ENCODE measurements at regions not wholly inside any gene's neighbourhood (a gene's known extent, or its start where the extent isn't known, plus 50 kb on each side); places are given as distances from the start of the nearest gene placed in this dataset.
"Not testable (repeated sequence)": the region's sequence is repeated elsewhere in the genome, so short reads cannot be mapped to it uniquely, and the experiment has no call there.

DNA sequence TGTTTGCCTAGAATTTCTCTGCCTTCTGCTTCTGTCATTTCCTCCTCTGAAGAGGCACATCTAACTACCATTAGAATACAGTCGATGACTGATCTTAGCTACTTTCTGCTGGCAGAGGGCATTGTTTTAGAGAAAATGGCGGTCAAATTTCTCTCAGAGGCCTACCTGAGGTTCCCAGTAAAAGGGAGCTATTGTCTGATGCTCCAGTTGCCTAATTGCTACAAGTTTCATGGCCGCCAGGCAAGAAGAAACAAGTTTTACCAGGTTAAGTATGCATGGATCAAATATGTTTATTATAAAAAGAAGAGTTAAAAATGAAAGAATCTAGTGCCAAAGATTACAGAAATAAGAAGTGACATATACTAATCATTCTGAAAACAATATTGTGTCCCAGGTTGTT, 416.6 kb downstream of the DSC3 start:
- no peak for DNase-seq (ENCODE audit: low spot score)

GRCh38 chr18:30623401-30624065, 419.0 kb downstream of the DSC3 start:
- no peak for DNase-seq (ENCODE audit: low spot score)

DNA sequence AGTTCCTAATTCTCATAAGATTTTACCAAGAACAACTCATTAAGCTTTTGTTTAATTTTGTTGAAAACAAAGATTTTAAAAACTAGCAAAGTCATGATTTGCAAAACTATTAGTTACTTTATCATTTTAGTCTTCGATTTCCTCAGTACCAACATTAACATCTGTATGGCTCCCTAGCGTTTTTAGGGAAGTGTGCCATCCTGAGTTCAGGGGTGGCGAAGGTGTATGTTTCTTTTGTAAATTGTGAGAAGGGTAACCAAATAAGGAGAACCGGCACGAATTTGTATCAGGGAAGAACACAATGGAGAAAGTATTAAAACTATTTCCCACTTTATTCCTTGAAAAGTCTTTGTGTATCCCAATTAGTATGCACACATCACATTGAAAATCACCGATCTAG, 419.9 kb downstream of the DSC3 start:
- no peak for DNase-seq (ENCODE audit: low spot score)

GRCh38 chr18:30622104-30622503, 420.4 kb downstream of the DSC3 start:
- DNase-seq (ENCODE audit: low spot score): no peak

DNA sequence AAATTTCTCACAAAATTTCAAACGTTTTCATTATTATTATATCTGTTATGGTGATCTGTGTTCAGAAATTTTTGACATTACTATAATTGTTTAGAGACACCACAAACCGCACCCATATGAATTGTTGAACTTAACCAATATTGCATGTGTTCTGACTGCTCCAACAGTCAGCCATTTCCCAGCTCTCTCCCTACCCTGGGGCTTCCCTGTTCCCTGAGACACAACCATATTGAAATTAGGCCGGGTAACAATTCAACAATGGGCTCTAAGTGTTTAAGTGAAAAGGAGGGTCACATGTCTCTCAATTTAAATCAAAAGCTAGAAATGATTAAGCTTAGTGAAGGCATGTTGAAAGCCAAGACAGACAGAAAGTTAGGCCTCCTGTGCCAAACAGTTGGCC, 424.0 kb downstream of the DSC3 start:
- DNase-seq (ENCODE audit: low spot score): no peak

- DNase-seq (ENCODE audit: low spot score): no peak
These were observed 426.1 kb downstream of the DSC3 start for GRCh38 chr18:30616414-30616813.

DNA sequence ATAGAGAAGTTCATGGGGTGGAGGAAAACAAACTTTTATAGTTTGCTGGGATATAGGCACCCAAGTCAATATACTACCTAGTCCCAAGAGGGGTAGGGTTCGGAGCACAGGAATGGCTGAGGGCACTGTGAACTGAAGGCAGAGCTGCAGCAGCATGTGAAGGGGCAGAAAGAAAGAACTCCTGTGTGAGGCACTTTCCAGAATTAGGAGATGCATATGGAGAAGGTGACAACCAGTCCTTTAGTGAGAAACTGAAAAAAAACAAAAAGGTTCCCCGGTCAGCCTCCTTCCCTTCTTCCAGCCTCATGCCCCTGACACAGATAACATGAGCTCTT, 429.1 kb downstream of the DSC3 start:
- no peak for DNase-seq (ENCODE audit: low spot score)

- DNase-seq (ENCODE audit: low spot score): no peak
These were observed 441.0 kb downstream of the DSC3 start for GRCh38 chr18:30601541-30601940.

DNA sequence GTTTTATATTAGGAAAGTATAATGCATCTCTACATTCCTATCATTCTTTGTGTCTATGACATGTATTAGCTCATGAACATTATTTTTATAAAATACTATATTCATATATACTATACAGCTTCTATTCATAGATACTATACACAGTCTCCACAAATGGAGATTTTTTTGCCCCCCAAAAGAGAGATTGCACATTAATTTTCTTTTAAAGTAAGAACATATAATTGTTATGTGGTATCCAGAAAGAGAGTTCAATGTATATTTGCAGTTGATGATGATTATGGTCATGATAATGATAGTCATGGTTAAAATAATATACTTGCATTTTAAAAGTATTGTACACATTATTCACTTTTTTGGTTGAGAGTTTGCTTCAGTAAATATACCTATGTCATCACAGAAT, 445.3 kb downstream of the DSC3 start:
- DNase-seq (ENCODE audit: low spot score): no peak

GRCh38 chr18:30596635-30597034, 445.9 kb downstream of the DSC3 start:
- no peak for DNase-seq (ENCODE audit: low spot score)

GRCh38 chr18:30595942-30596341, 446.6 kb downstream of the DSC3 start:
- DNase-seq (ENCODE audit: low spot score): no peak

DNA sequence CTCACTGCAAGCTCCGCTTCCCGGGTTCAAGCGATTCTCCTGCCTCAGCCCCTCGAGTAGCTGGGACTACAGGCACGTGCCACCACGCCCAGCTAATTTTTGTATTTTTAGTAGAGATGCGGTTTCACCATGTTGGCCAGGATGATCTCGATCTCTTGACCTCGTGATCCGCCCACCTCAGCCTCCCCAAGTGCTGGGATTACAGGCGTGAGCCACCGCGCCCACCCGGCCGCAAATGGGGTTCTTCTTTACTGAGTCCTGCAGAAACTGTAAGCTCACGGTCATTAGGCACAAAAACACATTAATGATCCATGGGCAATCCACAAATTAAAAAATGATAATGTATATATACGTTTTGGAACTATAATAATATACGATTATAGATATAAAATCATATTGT, 447.6 kb downstream of the DSC3 start:
- not testable (repeated sequence) for DNase-seq (ENCODE audit: low spot score)

GRCh38 chr18:30591462-30591861, 451.1 kb downstream of the DSC3 start:
- DNase-seq (ENCODE audit: low spot score): no peak

DNA sequence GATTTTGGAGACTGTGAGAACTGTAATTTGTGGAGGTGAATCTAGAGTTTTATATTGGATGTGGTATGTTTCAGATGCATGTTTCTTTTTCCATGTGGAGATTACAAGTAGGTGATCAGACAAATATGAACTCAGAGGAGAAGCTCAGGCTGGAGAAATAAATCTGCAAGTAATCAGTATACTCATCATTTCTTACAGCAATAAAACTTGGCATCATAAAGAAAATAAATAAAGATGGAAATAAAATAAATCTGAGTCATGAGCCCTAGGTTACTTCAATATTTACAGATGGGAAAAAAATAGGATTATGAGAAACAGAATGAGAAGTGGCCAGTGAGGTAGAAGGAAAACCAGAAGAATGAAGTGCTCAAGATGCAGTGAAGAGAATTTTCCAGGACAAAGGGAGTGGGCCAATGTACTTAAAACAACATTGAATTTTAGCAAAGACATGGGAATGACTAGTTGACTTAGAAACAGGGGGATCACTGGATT, 453.8 kb downstream of the DSC3 start:
- DNase-seq (ENCODE audit: low spot score): no peak

GRCh38 chr18:30583768-30584167, 458.8 kb downstream of the DSC3 start:
- DNase-seq (ENCODE audit: low spot score): no peak

DNA sequence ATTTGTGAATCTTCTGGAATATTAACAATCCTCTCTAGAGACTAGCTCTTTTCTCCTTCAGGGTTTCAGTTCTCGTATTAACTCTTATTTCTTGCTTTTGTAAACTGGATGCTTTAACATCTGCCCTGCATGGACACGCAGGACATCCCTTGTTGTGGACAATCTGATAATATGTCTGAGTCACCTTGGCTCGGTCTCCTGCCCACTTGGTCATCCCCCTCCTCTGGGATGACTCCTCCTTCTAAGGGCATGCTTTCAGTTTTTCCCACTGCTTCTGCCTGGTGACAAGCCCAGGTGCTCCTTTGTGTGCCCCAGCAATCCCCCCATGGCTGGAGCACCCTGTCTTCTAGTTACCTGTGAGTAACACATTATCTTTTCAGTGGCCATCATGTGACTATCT, 460.5 kb downstream of the DSC3 start:
- no peak for DNase-seq (ENCODE audit: low spot score)

DNA sequence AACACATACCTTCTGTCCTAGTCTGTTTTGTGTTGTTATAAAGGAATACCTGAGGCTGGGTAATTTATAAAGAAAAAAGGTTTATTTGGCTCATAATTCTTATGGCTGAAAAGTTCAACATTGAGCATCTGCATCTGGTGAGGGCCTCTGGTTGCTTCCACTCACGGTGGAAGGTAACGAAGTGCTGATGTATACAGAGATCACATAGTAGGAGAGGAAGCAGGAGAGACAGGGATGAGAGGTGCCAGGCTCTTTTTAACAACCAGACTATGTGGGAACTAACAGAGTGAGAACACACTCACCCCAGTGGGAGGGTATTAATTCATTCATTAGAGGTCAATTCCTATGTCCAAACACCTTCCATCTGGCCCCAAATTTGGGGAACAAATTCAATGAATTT, 463.8 kb downstream of the DSC3 start:
- DNase-seq (ENCODE audit: low spot score): no peak

DNA sequence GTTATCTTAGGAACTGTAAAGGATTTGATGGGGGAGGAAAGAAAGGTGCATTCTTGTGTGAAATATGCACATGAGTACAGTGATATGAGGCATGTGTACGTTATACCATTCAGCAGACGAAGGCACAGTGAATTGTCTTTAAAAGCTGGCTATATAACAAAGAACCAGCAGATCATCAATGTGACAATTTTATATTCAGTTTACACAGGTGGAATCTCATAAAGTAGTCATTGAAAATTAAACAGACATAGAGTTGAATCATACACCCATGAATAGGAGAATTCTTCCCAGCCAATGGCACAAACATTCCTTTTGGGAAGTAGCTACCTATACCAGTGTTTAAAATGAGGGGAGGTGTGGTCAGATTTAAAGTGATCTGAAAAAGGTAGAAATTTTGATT, 470.3 kb downstream of the DSC3 start:
- no peak for DNase-seq (ENCODE audit: low spot score)

GRCh38 chr18:30568333-30568732, 474.2 kb downstream of the DSC3 start:
- DNase-seq (ENCODE audit: low spot score): no peak

GRCh38 chr18:30566877-30567276, 475.7 kb downstream of the DSC3 start:
- DNase-seq (ENCODE audit: low spot score): no peak

GRCh38 chr18:30562231-30562630, 480.3 kb downstream of the DSC3 start:
- DNase-seq (ENCODE audit: low spot score): no peak

GRCh38 chr18:30556112-30556511, 486.4 kb downstream of the DSC3 start:
- no peak for DNase-seq (ENCODE audit: low spot score)

DNA sequence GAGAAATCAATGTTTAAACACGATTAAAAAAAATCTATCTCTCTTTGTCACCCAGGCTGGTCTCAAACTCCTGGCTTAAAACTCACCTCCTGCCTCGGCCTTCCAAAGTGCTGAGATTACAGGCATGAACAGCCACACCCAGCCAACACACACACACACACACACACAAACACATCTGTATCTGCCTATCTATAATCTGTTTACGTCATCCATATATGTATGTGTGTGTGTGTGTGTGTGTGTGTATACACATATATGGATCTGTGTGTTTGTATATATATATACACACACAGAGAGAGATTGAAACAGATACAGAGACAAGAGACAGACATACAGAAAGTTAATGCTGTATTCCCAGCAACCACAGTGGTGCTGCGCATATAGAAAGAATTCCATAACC, 497.1 kb downstream of the DSC3 start:
- DNase-seq (ENCODE audit: low spot score): no peak

DNA sequence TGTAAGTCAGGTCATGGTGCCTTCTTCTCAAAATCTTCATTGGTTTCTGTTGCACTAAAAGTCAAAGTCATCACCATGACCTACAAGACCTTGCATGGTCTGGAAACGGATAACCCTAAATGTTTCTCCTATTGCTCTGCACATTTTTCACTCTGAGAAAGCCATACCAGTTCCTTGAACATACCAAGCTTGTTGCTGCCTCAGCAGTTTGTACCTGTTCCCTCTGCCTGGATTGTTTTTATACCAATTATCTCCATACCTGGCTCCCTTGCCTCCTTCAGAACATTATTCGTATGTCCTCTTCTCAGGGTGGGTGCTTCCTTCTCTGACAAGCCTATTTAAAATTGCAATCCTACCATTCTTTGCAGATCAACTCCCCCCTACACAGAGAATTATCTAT, 498.4 kb downstream of the DSC3 start:
- no peak for DNase-seq (ENCODE audit: low spot score)

DNA sequence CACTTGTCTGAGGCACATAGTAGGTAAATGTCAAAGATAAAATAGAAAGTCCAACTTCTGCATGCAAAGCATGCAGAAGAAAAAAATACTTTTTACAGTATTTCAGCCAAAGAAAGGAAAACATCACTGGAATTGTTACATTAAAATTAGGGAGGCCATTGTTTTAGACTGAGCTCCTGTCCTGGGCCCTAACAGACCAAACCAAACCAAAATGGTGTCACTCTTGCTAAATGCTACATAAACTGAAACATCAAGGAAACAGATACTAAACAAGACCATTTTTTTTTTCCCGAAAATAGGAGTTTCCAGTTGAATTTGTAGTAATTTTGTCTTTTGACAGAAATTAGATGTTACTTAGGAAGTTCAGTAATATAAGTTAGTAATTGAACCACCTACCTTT, 508.8 kb downstream of the DSC3 start:
- DNase-seq (ENCODE audit: low spot score): no peak
